ENCODE measurements at regions not wholly inside any gene's neighbourhood (a gene's known extent, or its start where the extent isn't known, plus 50 kb on each side); places are given as distances from the start of the nearest gene placed in this dataset.

- Histone ChIP-seq H3K9ac (no peak overlapping the region), H3K9me3 (no peaks in the 10 kb centered on the region), H3K27me3 (ENCODE audit: insufficient read depth) (no peaks in the 10 kb centered on the region), H2AFZ (ENCODE audit: low read depth) (no peak overlapping the region), H3K4me1 (ENCODE audit: control insufficient read depth in 1 of 2, insufficient read depth in 2 of 2, low read depth in 1 of 2, low read length in 1 of 2) (no peaks in the 10 kb centered on the region), H3K27ac (ENCODE audit: low read depth in 2 of 2, low read length in 1 of 2) (no peak overlapping the region), H3K9me2 (no peaks in the 10 kb centered on the region), H3K4me3 (ENCODE audit: low read depth in 2 of 2, low read length in 1 of 2) (no peak overlapping the region), H3K36me3 (replicated peaks in 1 of 2; ENCODE audit: control insufficient read depth in 1 of 2, insufficient read depth in 2 of 2, low read length in 1 of 2) (no peaks in the 10 kb centered on the region), H3F3A (replicated peaks; ENCODE audit: insufficient read depth) (no peaks in the 10 kb centered on the region), H4K20me1 (ENCODE audit: insufficient read depth) (no peaks in the 10 kb centered on the region), H3K4me2 (no peak overlapping the region), H3K79me2 (ENCODE audit: insufficient read depth) (no peaks in the 10 kb centered on the region)
- ChIA-PET CTCF (no interaction called here), POLR2A (no interaction called here)
- 63% methylated on average over 4 of the region's 4 CpGs for WGBS (ENCODE audit: low lambda C conversion rate)
- no peak for TF ChIP-seq FOXJ3 (CRISPR knock-in tag; IDR thresholded peaks at IDR 0.05)
- TF ChIP-seq, protein P1, sequence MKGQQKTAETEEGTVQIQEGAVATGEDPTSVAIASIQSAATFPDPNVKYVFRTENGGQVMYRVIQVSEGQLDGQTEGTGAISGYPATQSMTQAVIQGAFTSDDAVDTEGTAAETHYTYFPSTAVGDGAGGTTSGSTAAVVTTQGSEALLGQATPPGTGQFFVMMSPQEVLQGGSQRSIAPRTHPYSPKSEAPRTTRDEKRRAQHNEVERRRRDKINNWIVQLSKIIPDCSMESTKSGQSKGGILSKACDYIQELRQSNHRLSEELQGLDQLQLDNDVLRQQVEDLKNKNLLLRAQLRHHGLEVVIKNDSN (IDR thresholded peaks at IDR 0.05; ENCODE audit: borderline replicate concordance, low read depth): no peak
- no peak for TF ChIP-seq POLR2AphosphoS5 (IDR thresholded peaks at IDR 0.05; ENCODE audit: low read depth, low read length)
- TF ChIP-seq, protein P2, sequence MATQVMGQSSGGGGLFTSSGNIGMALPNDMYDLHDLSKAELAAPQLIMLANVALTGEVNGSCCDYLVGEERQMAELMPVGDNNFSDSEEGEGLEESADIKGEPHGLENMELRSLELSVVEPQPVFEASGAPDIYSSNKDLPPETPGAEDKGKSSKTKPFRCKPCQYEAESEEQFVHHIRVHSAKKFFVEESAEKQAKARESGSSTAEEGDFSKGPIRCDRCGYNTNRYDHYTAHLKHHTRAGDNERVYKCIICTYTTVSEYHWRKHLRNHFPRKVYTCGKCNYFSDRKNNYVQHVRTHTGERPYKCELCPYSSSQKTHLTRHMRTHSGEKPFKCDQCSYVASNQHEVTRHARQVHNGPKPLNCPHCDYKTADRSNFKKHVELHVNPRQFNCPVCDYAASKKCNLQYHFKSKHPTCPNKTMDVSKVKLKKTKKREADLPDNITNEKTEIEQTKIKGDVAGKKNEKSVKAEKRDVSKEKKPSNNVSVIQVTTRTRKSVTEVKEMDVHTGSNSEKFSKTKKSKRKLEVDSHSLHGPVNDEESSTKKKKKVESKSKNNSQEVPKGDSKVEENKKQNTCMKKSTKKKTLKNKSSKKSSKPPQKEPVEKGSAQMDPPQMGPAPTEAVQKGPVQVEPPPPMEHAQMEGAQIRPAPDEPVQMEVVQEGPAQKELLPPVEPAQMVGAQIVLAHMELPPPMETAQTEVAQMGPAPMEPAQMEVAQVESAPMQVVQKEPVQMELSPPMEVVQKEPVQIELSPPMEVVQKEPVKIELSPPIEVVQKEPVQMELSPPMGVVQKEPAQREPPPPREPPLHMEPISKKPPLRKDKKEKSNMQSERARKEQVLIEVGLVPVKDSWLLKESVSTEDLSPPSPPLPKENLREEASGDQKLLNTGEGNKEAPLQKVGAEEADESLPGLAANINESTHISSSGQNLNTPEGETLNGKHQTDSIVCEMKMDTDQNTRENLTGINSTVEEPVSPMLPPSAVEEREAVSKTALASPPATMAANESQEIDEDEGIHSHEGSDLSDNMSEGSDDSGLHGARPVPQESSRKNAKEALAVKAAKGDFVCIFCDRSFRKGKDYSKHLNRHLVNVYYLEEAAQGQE (IDR thresholded peaks at IDR 0.05; ENCODE audit: low read depth, low read length): no peak
- TF ChIP-seq GATA2 (CRISPR knock-in tag; IDR thresholded peaks at IDR 0.05): no peak
- TF ChIP-seq RXRA (IDR thresholded peaks at IDR 0.05; ENCODE audit: borderline replicate concordance, low read depth): no peak
- TF ChIP-seq ZBTB33 (IDR thresholded peaks at IDR 0.05; ENCODE audit: borderline replicate concordance, low read depth): no peak
- no peak for TF ChIP-seq TAF1 (IDR thresholded peaks at IDR 0.05; ENCODE audit: borderline replicate concordance, low read depth, low read length)
- TF ChIP-seq, protein P3, sequence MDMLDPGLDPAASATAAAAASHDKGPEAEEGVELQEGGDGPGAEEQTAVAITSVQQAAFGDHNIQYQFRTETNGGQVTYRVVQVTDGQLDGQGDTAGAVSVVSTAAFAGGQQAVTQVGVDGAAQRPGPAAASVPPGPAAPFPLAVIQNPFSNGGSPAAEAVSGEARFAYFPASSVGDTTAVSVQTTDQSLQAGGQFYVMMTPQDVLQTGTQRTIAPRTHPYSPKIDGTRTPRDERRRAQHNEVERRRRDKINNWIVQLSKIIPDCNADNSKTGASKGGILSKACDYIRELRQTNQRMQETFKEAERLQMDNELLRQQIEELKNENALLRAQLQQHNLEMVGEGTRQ (IDR thresholded peaks at IDR 0.05; ENCODE audit: borderline replicate concordance, low read depth, low read length): no peak
- TF ChIP-seq FOSL2 (IDR thresholded peaks at IDR 0.05; ENCODE audit: borderline replicate concordance, low read depth): no peak
- no peak for TF ChIP-seq FOXM1 (IDR thresholded peaks at IDR 0.05; ENCODE audit: low read depth)
- TF ChIP-seq RCOR1 (IDR thresholded peaks at IDR 0.05; ENCODE audit: low read length): no peak
- DNase-seq: no peak
These were observed 104.1 kb downstream of the IL12A start for GRCh38 chr3:160092760-160093159.

Data from SK-N-SH (cell line).